Vagina (tissue), 2 donors: ENCODE measurements at regions not wholly inside any gene's neighbourhood (a gene's known extent, or its start where the extent isn't known, plus 50 kb on each side); places are given as distances from the start of the nearest gene placed in this dataset.

Experiments
- CTCF ChIP-seq, 3 experiments: fragments of 450-650 bp in 2 of 3; fragments of 200-600 bp in 1 of 3; sonication (generic) in 1 of 3; IDR thresholded peaks; one replicate each; pipeline ENCODE4 v1.5.1; 2017 to 2019; ENCODE audit warnings: antibody characterized with exemption in 3 of 3, mild to moderate bottlenecking in 2 of 3, moderate library complexity in 2 of 3
- POLR2A ChIP-seq, 2 donors: fragments of 450-650 bp; IDR thresholded peaks; one replicate each; pipeline ENCODE4 v1.6.1; 2017; ENCODE audit warnings: antibody characterized with exemption in 2 of 2, mild to moderate bottlenecking in 2 of 2, moderate library complexity in 2 of 2

GRCh38 chr12:131621701-131622421 is 89.0 kb upstream of the SFSWAP start:
- TF ChIP-seq POLR2A (IDR thresholded peaks at IDR 0.05) = no peak
- no peak for TF ChIP-seq CTCF (IDR thresholded peaks at IDR 0.05)
